Subcutaneous abdominal adipose tissue (tissue), 5 donors: ENCODE measurements at regions not wholly inside any gene's neighbourhood (a gene's known extent, or its start where the extent isn't known, plus 50 kb on each side); places are given as distances from the start of the nearest gene placed in this dataset.
"Not testable (repeated sequence)": the region's sequence is repeated elsewhere in the genome, so short reads cannot be mapped to it uniquely, and the experiment has no call there.

Source experiments
- H3K27ac ChIP-seq: one replicate; pipeline ENCODE4 v1.7.0; 2013; ENCODE audit warnings: low read depth, mild to moderate bottlenecking, inconsistent platforms, low read length, moderate library complexity
- H3K27me3 ChIP-seq, 5 donors: one replicate each; pipeline ENCODE4 v1.7.0; 2013; ENCODE audit warnings: low read length in 5 of 5, inconsistent platforms in 1 of 5; ENCODE audit not compliant: control insufficient read depth in 5 of 5, insufficient read depth in 4 of 5
- H3K36me3 ChIP-seq, 5 donors: one replicate each; pipeline ENCODE4 v1.7.0; 2013; ENCODE audit warnings: low read length in 5 of 5; ENCODE audit not compliant: control insufficient read depth in 5 of 5, insufficient read depth in 5 of 5
- H3K4me1 ChIP-seq, 5 donors: one replicate each; pipeline ENCODE4 v1.7.0; 2013; ENCODE audit warnings: low read length in 5 of 5, mild to moderate bottlenecking in 3 of 5, moderate library complexity in 1 of 5; ENCODE audit not compliant: control insufficient read depth in 5 of 5, insufficient read depth in 5 of 5
- H3K4me3 ChIP-seq, 5 donors: one replicate each; pipeline ENCODE4 v1.7.0; 2013; ENCODE audit warnings: low read length in 5 of 5, low read depth in 1 of 5
- H3K9ac ChIP-seq, 5 donors: one replicate each; pipeline ENCODE4 v1.7.0; 2013; ENCODE audit warnings: low read length in 5 of 5, mild to moderate bottlenecking in 4 of 5, moderate library complexity in 3 of 5
- H3K9me3 ChIP-seq, 5 donors: one replicate each; pipeline ENCODE4 v1.7.0; 2013; ENCODE audit warnings: low read length in 5 of 5; ENCODE audit not compliant: control insufficient read depth in 5 of 5
- donor health status: healthy.
- donor health status: healthy.
- donor health status: healthy.
- donor health status: healthy.
- donor health status: healthy.

- not testable (repeated sequence) for H3K36me3 ChIP-seq, H3K4me1 ChIP-seq, H3K4me3 ChIP-seq, H3K27ac ChIP-seq, H3K9ac ChIP-seq
- H3K27me3 ChIP-seq, result peaks cover 0 to 24% (median 3%) of the 10 kb centered on the region in 5 donors
- peaks cover 0 to 19% (median 0%) of the 10 kb centered on the region in 5 donors for H3K9me3 ChIP-seq
Observed at GRCh38 chr20:30895354-30895711, 362.1 kb upstream of the DEFB115 start.

DNA sequence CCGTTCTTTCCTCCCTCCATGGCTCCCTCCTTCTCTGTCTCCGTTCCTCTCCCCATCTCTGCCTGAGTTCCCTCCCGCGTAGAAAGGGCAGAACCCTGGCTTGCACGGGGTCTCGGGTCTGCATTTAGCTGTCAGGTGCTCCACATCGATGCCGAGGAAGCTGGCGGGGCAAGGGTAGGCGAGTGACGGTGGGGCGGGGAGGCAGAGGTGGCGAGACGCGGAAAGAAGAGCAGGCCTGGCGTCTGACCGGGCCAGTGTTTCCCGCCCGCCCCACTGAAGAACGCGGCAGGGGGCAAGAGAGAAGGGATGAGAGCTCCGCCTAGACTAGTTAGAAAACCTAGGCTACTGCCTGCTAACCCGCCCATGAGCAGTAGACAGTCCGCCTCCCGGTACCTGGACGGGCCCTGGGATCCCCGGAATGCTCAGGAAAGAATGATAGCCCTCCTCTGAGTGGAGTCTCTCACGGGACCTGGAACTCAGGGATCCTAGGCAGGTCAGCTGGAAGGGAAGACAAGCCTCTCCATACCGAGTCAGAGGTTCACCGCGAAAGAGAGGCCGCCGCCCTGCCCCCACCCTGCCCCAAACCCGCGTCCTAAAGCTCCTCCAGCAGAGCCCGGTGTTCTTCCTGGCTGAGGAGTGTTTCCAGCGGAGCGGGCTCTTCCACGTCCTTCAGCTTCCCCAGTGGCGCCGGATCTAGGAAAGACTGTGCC, 357.9 kb upstream of the DEFB115 start:
- not testable (repeated sequence) for H3K36me3 ChIP-seq, H3K4me3 ChIP-seq, H3K9ac ChIP-seq, H3K27ac ChIP-seq, H3K4me1 ChIP-seq
- H3K27me3 ChIP-seq, result peaks cover 0 to 16% (median 3%) of the 10 kb centered on the region in 5 donors
- peaks cover 0 to 11% (median 0%) of the 10 kb centered on the region in 5 donors for H3K9me3 ChIP-seq

DNA sequence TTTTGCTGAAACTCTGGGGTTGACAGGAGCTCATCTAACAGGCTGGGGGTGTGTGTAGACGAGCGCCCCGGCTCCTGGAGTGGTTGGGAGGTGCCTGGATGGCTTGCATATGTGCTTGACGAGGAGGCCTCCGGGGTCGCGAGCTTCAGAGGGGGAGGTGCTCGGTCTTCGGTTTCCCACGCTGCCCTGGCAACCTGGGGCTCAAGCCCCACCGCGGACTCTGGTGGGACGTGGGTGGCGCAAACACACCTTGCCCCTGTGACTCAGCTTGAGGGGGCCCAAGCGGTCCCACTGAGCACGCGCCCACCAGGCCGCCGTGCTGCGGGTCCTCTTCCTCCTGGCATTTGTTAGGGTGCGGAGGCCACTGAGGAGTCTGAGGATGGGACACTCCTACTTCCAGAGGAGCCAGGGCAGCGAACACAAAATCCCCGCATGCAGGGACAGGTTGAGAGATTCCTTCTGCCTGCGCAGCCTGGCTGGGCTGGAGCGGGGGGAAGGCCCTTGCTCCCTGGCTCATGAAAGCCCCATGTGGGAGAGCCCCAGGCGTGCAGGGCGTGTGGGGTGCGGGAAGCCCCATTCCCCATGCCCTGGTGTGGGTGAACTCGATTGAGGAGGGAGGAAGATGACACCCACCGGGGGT, 357.3 kb upstream of the DEFB115 start:
- not testable (repeated sequence) for H3K9ac ChIP-seq, H3K27ac ChIP-seq, H3K36me3 ChIP-seq, H3K4me3 ChIP-seq, H3K9me3 ChIP-seq, H3K4me1 ChIP-seq
- peaks cover 0 to 12% (median 0%) of the 10 kb centered on the region in 5 donors for H3K27me3 ChIP-seq

DNA sequence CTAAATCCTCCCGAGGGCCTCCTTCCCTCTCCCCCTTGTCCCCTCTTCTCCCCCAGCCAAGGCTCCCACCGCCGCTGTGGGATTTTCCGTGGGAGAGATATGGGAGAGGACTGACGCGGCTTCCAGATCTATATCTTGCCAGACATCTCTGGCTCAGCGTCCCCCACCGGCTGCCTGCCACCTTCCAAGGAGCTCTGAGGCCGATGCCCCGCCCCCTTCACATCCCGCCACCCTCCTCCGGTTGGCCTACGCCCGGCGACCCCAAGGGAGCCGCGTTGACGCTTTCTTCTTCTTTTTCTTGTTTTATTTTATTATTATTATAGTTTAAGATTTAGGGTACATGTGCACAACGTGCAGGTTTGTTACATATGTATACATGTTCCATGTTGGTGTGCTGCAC, 352.2 kb upstream of the DEFB115 start:
- H3K9me3 ChIP-seq, result peaks cover 0 to 10% (median 0%) of the 10 kb centered on the region in 5 donors
- H3K27me3 ChIP-seq, H3K4me1 ChIP-seq, H3K9ac ChIP-seq, H3K27ac ChIP-seq, H3K36me3 ChIP-seq, H3K4me3 ChIP-seq: not testable (repeated sequence)

GRCh38 chr20:30910937-30911725, 346.3 kb upstream of the DEFB115 start:
- Histone ChIP-seq H3K4me3 (no peak overlapping the region), H3K27me3 (no peaks in the 10 kb centered on the region), H3K36me3 (no peaks in the 10 kb centered on the region), H3K9ac (no peak overlapping the region), H3K4me1 (no peaks in the 10 kb centered on the region), H3K9me3 (peaks cover 0 to 14% (median 0%) of the 10 kb centered on the region in 5 donors), H3K27ac (no peak overlapping the region)

DNA sequence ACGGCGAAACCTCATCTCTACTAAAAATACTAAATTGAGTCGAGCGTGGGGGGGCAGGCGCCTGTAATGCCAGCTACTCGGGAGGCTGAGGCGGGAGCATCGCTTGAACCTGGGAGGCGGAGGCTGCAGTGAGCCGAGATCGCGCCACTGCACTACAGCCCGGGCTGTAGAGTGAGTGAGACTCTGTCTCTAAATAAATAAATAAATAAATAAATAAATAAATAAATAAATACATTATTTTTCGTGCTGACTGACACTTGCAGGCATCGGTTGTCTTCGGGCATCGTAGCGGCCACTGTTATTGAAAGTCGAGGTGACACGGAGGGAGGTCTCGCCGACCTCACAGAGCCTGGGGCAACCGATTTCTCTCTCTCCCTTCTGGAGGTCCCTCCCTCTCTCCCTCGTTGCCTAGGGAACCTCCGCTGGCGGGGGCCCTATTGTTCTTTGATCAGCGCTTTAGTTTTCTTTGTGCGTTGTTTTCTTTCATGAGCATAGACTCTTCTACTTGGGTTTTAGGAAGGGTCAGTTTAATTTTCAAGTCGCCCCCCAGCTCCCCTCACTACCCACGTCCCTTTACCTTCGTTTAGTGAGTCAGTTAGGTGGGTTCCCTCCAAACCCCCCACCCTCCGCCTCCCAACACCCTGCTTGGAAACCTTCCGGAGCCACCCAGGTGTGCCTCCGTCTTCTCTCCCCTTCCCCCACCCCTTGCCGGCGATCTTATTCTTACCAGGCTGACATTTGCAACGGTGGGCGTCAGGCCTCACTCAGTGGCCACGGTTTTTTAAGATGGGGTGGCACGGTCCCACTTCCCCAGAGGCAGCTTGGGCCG, 345.4 kb upstream of the DEFB115 start:
- not testable (repeated sequence) for H3K27ac ChIP-seq, H3K4me1 ChIP-seq, H3K27me3 ChIP-seq, H3K4me3 ChIP-seq, H3K9ac ChIP-seq, H3K36me3 ChIP-seq
- peaks cover 0 to 14% (median 0%) of the 10 kb centered on the region in 5 donors for H3K9me3 ChIP-seq

GRCh38 chr20:30912661-30913026, 344.8 kb upstream of the DEFB115 start:
- not testable (repeated sequence) for H3K27me3 ChIP-seq, H3K4me1 ChIP-seq, H3K9ac ChIP-seq, H3K4me3 ChIP-seq, H3K27ac ChIP-seq, H3K36me3 ChIP-seq
- peaks cover 0 to 11% (median 0%) of the 10 kb centered on the region in 5 donors for H3K9me3 ChIP-seq

- H3K27ac ChIP-seq, H3K4me3 ChIP-seq, H3K27me3 ChIP-seq, H3K36me3 ChIP-seq, H3K4me1 ChIP-seq, H3K9ac ChIP-seq: not testable (repeated sequence)
- peaks cover 0 to 14% (median 0%) of the 10 kb centered on the region in 5 donors for H3K9me3 ChIP-seq
Observed at GRCh38 chr20:30916404-30916803, 341.1 kb upstream of the DEFB115 start.

GRCh38 chr20:30919514-30920188, 337.8 kb upstream of the DEFB115 start:
- no peak overlapping the region for H3K9ac ChIP-seq
- H3K4me1 ChIP-seq, result no peaks in the 10 kb centered on the region
- no peaks in the 10 kb centered on the region for H3K27me3 ChIP-seq
- no peak overlapping the region for H3K27ac ChIP-seq
- peaks cover 0 to 13% (median 8%) of the 10 kb centered on the region in 5 donors for H3K9me3 ChIP-seq
- no peak overlapping the region for H3K4me3 ChIP-seq
- no peaks in the 10 kb centered on the region for H3K36me3 ChIP-seq
